ENCODE measurements at regions not wholly inside any gene's neighbourhood (a gene's known extent, or its start where the extent isn't known, plus 50 kb on each side); places are given as distances from the start of the nearest gene placed in this dataset.

GRCh38 chr4:153850533-153851280 lies 61.8 kb upstream of the SFRP2 start:
- TF ChIP-seq ISL1 (CRISPR knock-in tag; IDR thresholded peaks at IDR 0.05): no peak
- TF ChIP-seq TCF4 (CRISPR knock-in tag; IDR thresholded peaks at IDR 0.05; ENCODE audit: borderline replicate concordance): no peak; the same call in 1 of the 2 replicates
- TF ChIP-seq ZNF565 (CRISPR knock-in tag; conservative IDR thresholded peaks at IDR 0.05; ENCODE audit: low read depth): no peak
- TF ChIP-seq ZFP30 (CRISPR knock-in tag; IDR thresholded peaks at IDR 0.05): no peak
- no peak for TF ChIP-seq CREB5 (CRISPR knock-in tag; IDR thresholded peaks at IDR 0.05; ENCODE audit: low read depth)
- no peak for TF ChIP-seq ARNTL (CRISPR knock-in tag; IDR thresholded peaks at IDR 0.05; ENCODE audit: borderline replicate concordance, low read depth)
- TF ChIP-seq TOX (CRISPR knock-in tag; IDR thresholded peaks at IDR 0.05; ENCODE audit: borderline replicate concordance): no peak
- TF ChIP-seq SNAI2 (CRISPR knock-in tag; IDR thresholded peaks at IDR 0.05): no peak
- TF ChIP-seq ZNF70 (CRISPR knock-in tag; IDR thresholded peaks at IDR 0.05): no peak
- TF ChIP-seq OSR1 (CRISPR knock-in tag; IDR thresholded peaks at IDR 0.05): no peak

Data from SK-N-SH treated with all-trans-retinoic acid at 6 μM for 48 hours (cell line).